ENCODE measurements at regions not wholly inside any gene's neighbourhood (a gene's known extent, or its start where the extent isn't known, plus 50 kb on each side); places are given as distances from the start of the nearest gene placed in this dataset.

GRCh38 chr16:64586781-64587180 is 535.1 kb downstream of the CDH11 start:
- no peak for TF ChIP-seq POLR2AphosphoS5 (IDR thresholded peaks at IDR 0.05; ENCODE audit: low read depth, low read length)
- TF ChIP-seq SIN3A (IDR thresholded peaks at IDR 0.05; ENCODE audit: borderline replicate concordance, insufficient read depth, low read depth, low read length): no peak
- TF ChIP-seq CTCF (IDR thresholded peaks at IDR 0.05): no peak
- no peak for TF ChIP-seq TCF7L2 (IDR thresholded peaks at IDR 0.05; ENCODE audit: low read depth, low read length)
- no peak for TF ChIP-seq REST (IDR thresholded peaks at IDR 0.05; ENCODE audit: insufficient read depth in 1 of 2, low read depth in 2 of 2, low read length in 1 of 2)
- POLR2A ChIA-PET: no interaction called here

GRCh38 chr16:64585367-64585766 is 536.5 kb downstream of the CDH11 start:
- no peak overlapping the region for H3K27ac ChIP-seq (ENCODE audit: low read length)
- TF ChIP-seq SIN3A (IDR thresholded peaks at IDR 0.05; ENCODE audit: borderline replicate concordance, insufficient read depth, low read depth, low read length) (no peak), POLR2AphosphoS5 (IDR thresholded peaks at IDR 0.05; ENCODE audit: low read depth, low read length) (no peak)
- no peaks in the 10 kb centered on the region for H3K27me3 ChIP-seq (ENCODE audit: control insufficient read depth, insufficient read depth, low read length)
- ATAC-seq: no peak
- POLR2A ChIA-PET: no interaction called here
- no peaks in the 10 kb centered on the region for H3K4me1 ChIP-seq (ENCODE audit: control insufficient read depth, insufficient read depth, low read length)
- no peak for DNase-seq (ENCODE audit: low read depth, low spot score)
- no peaks in the 10 kb centered on the region for H3K9me3 ChIP-seq (ENCODE audit: control insufficient read depth, insufficient read depth, low read depth, low read length)
- no peak overlapping the region for H3K4me3 ChIP-seq (ENCODE audit: low read depth in 2 of 2, low read length in 2 of 2)
- CTCF ChIA-PET: no interaction called here
- H3K36me3 ChIP-seq (ENCODE audit: control insufficient read depth, insufficient read depth, low read length): no peaks in the 10 kb centered on the region
- no TSS peak for BruUV-seq (replicated peaks)
- in situ Hi-C loops (cut with HindIII; ENCODE audit: low pct_unique_long_range_greater_than_20kb, low sequenced_read_pairs) (no loop called here), intact Hi-C loops (cut with micrococcal nuclease; ENCODE audit: unreplicated experiment) (no loop called here)

More at GRCh38 chr16:64586781-64587180, 535.1 kb downstream of the CDH11 start:
- no peaks in the 10 kb centered on the region for H3K27me3 ChIP-seq (ENCODE audit: control insufficient read depth, insufficient read depth, low read length)
- in situ Hi-C loops (cut with HindIII; ENCODE audit: low pct_unique_long_range_greater_than_20kb, low sequenced_read_pairs): no loop called here
- intact Hi-C loops (cut with micrococcal nuclease; ENCODE audit: unreplicated experiment): no loop called here
- no peaks in the 10 kb centered on the region for H3K4me1 ChIP-seq (ENCODE audit: control insufficient read depth, insufficient read depth, low read length)
- DNase-seq (ENCODE audit: low read depth, low spot score) (no peak), ATAC-seq (no peak)
- no peak overlapping the region for H3K4me3 ChIP-seq (ENCODE audit: low read depth in 2 of 2, low read length in 2 of 2)
- H3K36me3 ChIP-seq (ENCODE audit: control insufficient read depth, insufficient read depth, low read length): no peaks in the 10 kb centered on the region
- CTCF ChIA-PET: no interaction called here
- no peak overlapping the region for H3K27ac ChIP-seq (ENCODE audit: low read length)
- BruUV-seq (replicated peaks): no TSS peak
- H3K9me3 ChIP-seq (ENCODE audit: control insufficient read depth, insufficient read depth, low read depth, low read length): no peaks in the 10 kb centered on the region

- no peak overlapping the region for H3K27ac ChIP-seq (ENCODE audit: low read length)
- no peaks in the 10 kb centered on the region for H3K27me3 ChIP-seq (ENCODE audit: control insufficient read depth, insufficient read depth, low read length)
- no peak for TF ChIP-seq CTCF (IDR thresholded peaks at IDR 0.05)
- TF ChIP-seq SIN3A (IDR thresholded peaks at IDR 0.05; ENCODE audit: borderline replicate concordance, insufficient read depth, low read depth, low read length): no peak
- no peak for TF ChIP-seq POLR2AphosphoS5 (IDR thresholded peaks at IDR 0.05; ENCODE audit: low read depth, low read length)
- no peak overlapping the region for H3K4me3 ChIP-seq (ENCODE audit: low read depth in 2 of 2, low read length in 2 of 2)
- no peaks in the 10 kb centered on the region for H3K36me3 ChIP-seq (ENCODE audit: control insufficient read depth, insufficient read depth, low read length)
- no TSS peak for BruUV-seq (replicated peaks)
- ChIA-PET CTCF (no interaction called here), POLR2A (no interaction called here)
- no peak for DNase-seq (ENCODE audit: low read depth, low spot score)
- H3K9me3 ChIP-seq (ENCODE audit: control insufficient read depth, insufficient read depth, low read depth, low read length): no peaks in the 10 kb centered on the region
- no peaks in the 10 kb centered on the region for H3K4me1 ChIP-seq (ENCODE audit: control insufficient read depth, insufficient read depth, low read length)
- no peak for ATAC-seq
- intact Hi-C loops (cut with micrococcal nuclease; ENCODE audit: unreplicated experiment): no loop called here
- in situ Hi-C loops (cut with HindIII; ENCODE audit: low pct_unique_long_range_greater_than_20kb, low sequenced_read_pairs): no loop called here
Measured at GRCh38 chr16:64580558-64580957, 541.3 kb downstream of the CDH11 start.
